NCI-H2196 (cell line): ENCODE measurements at regions not wholly inside any gene's neighbourhood (a gene's known extent, or its start where the extent isn't known, plus 50 kb on each side); places are given as distances from the start of the nearest gene placed in this dataset.

ENCODE experiments used
- DNase-seq: peaks from one replicate; lab custom pipeline; 2025; ENCODE audit not compliant: unreplicated experiment; lab: John Stamatoyannopoulos, UW

DNA sequence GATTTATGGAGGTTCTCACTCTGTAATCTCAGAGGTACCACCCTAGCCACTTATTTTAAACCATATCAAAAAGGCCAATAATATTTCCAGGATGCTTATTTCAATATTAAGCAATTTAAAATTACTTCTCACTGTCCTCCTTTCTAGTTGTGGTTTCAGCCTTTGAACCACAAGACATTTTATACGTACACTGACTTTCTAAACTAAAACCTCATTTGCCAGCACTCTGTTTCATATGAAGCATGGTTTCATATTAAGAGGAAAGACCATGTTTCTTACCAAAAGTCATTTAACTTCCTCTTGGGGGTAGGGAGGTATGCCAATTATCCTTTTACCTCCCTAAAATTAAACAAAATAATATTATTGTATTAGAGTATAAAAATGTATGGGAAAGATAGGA is 399.8 kb downstream of the CDH7 start:
- no peak for DNase-seq

GRCh38 chr18:66143029-66143428 is 392.2 kb downstream of the CDH7 start:
- no peak for DNase-seq

DNA sequence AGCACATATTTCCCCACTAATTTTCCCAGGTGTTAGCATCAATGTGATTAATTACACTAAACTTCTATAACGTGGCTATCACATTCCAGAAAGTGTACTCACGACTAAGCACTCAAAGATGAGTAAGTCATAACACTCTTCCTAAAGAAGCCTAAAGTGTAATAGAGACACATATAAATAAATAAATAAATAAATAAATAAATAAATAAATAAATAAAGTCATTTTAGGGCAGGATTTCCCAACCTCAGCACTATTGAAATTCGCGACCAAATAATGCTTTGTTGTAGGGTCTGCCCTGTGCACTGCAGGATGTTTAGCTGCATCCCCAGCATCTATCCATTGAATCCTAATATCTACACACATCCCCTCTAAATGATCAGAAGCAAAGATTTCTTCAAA is 390.9 kb downstream of the CDH7 start:
- DNase-seq = no peak

DNA sequence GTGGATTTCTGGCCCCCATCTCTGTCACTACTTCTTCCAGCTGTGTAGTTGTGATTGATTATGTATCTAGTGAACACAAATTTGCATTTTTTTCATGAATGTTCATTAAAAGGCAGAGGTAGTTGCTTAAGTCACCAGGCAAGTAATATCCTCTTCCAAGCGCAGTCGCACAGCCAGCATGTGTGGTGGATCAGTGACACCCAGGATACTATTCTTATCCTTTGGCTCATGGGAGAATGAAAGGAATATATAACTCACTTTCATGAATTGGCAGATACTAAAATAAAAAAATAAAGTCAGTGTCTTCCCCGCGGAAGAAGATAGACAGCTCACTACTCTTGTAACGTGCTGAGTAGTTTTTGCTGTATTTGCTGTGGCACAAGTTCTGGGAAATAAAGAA is 387.8 kb downstream of the CDH7 start:
- DNase-seq = no peak

DNA sequence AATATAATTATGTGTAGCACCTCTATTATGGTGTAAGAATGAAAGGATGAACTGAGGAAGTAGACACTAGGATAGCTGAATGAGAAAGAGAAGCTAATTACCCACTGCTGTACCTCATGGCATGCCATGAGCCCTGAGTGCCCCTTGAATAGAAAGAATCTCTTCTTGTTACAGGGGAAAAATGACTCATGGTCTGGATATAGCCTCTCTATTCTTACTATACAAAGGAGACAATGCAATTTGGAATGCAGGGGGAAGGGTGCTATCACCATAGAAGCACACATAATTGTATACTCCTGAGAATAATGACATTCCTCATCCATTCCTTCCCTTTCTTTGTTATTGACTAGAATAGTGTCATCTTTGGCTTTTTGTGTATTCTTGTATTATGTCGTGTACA is 385.2 kb downstream of the CDH7 start:
- DNase-seq = no peak

GRCh38 chr18:66129248-66129647 is 378.4 kb downstream of the CDH7 start:
- no peak for DNase-seq

DNA sequence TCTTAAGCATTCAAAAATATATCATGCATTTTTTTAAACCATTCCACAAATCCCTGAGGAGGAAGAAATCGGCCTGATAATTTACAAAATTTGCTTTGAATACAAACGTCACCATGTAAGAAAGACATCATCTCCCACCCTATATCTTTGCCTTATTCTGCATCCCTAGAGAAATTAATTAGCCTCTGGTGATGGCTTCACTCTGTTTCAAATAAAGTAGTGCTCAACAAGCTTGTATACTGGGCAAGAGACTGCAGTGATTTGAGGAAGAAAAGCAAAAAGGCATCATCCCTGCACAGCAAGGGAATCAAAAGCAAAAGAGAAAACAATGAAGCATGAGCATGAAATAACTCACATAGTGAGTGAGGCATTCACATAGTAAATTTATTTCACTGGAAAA is 375.5 kb downstream of the CDH7 start:
- no peak for DNase-seq

- no peak for DNase-seq
Observed at GRCh38 chr18:66124394-66124793, 373.6 kb downstream of the CDH7 start.

DNA sequence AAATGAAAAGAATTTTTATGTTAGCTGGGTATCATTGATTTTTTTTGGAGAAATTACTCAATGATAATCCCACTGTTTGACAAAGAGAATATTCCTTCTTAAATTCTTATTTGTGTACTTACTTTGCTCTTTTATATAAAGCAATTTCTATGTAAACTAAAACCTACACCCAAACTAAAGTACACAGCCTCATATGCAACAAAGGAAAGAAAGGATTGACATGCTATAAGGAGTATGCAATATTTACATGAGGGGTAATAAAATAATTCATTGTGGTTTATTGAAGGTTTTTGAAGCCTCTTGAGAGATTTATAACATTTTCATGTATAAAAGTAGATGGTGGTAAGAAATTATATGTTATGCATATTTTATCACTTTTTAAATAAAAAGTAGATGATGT is 368.5 kb downstream of the CDH7 start:
- DNase-seq = no peak

DNA sequence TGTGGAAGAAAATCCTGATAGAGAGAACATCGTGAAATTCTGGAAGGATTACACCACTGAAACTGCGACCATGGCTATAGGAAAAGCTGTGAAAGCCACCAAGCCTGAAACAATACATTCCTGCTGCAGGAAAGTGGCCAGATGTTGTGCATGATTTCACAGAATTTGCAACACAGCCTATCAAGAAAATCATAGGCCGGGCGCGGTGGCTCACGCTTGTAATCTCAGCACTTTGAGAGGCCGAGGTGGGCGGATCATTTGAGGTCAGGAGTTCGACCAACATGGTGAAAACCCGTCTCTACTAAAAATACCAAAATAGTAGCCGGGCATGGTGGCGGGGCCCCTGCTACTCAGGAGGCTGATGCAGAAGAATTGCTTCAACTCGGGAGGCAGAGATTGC is 360.2 kb downstream of the CDH7 start:
- DNase-seq = no peak

- no peak for DNase-seq
Observed at GRCh38 chr18:66110607-66111006, 359.8 kb downstream of the CDH7 start.

DNA sequence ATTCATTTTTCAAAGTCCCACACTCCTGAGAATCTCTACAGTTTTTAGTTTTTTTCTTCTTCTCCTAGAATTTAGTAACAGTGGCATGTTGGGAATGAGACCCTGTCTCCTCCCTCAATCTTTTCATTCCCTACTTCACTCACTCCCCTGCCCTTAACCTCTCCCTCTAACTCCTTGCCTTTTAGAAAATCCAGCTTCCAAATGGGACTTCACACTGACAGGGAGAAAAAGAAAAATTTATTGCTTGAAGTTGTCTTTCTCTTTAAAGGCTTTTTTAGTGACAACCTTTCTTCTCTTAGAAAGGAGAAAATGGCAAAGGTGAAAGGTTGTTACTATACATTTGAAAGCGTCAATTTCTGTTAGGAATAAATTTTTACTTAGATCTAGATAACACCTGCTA is 359.2 kb downstream of the CDH7 start:
- DNase-seq = no peak

GRCh38 chr18:66107546-66107945 is 356.7 kb downstream of the CDH7 start:
- no peak for DNase-seq

DNA sequence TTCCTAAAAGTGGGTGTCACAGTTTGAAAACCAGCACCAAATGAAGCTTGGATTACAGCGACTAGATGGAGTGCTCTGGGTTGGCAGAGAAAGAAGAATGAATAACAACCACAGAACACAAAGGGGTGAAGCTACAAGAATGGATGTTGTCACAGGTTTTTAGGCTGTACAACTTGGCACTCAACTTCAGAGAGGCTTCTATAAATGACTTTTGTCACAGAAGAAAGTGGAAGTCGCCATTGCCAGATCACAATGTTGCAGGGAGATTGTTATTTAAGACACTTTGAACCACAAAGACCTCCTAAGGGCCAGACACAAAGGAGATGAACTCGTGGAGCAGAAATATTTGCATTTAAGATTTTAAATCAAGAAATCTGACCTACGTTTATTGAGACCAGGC is 354.2 kb downstream of the CDH7 start:
- DNase-seq = no peak

DNA sequence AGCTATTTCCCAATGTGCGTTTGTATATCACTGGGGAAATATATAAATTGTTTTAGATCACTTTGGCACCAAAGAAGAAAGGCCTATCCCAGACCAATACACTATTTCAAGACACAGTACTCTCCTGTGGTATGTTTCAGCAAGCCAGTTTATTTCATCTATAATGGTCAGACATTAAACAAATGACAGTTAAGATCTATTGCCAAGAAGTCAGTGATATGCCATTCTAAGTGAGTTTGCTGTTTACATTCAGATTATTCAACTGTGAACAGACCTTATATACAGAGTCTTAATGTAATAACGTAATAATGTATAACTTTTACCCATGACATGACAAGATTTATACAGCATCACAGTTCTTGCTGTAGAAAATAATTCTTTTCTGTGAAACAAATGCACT is 352.7 kb downstream of the CDH7 start:
- no peak for DNase-seq

- DNase-seq = no peak
Observed at GRCh38 chr18:66083078-66083477, 332.3 kb downstream of the CDH7 start.

DNA sequence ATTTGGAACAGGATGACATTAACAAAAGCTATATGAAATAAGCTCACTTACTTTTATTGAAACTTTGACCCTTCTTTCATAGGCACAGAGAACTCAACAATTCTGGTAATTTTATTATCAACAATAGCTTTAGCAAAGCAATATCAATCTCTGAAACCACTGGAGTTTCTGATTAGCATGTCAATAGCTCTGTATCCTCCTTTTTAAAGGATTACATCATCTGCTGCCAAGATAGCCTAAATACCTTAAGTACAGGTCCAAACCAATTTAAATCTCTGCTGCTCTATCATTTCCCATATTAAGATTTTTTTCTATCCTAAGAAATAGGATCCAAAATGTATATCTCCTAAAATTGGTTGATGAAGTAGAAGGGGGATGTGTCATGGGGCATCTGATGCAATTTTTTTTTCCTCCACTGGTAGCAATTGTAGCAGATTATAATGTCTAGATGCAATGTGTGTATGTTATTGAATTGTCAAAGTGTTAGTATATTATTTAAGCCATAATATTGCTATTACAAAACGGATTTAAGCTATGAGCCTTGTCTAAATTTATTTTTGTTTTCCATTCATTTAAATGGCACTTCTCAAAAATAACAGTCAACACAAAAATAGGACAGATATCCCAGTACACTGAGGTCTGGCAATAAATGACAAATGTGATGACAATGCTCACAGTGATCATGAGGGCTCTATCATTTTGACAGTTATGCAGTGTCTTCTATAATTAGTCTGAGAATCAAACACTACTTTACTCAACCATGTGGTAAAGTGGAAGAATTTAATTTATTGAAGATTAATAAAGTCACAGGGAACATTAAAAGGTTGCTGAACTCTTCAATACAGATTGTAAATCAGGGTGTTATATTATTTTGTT is 328.4 kb downstream of the CDH7 start:
- DNase-seq = no peak

GRCh38 chr18:66077066-66077465 is 326.3 kb downstream of the CDH7 start:
- DNase-seq = no peak

GRCh38 chr18:66066191-66066590 is 315.4 kb downstream of the CDH7 start:
- DNase-seq = no peak

DNA sequence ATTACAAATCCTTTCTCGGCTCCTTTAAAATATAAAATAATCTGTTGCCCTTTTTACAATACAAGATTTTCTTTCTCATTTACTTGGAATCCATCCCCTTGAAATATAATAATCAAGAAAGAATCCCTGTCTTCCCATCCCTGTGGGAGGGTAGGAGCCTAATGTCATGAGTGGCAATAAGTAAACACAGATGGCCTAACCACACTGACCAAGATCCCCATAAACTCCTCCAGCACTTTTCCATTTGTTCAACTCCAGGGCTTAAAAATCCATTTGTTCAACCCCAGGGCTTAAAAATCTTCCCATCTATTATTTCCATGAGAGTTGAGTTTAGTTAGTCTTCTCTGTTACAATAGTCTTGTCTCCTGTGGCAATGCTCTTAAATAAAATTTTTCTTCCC is 297.6 kb downstream of the CDH7 start:
- no peak for DNase-seq

DNA sequence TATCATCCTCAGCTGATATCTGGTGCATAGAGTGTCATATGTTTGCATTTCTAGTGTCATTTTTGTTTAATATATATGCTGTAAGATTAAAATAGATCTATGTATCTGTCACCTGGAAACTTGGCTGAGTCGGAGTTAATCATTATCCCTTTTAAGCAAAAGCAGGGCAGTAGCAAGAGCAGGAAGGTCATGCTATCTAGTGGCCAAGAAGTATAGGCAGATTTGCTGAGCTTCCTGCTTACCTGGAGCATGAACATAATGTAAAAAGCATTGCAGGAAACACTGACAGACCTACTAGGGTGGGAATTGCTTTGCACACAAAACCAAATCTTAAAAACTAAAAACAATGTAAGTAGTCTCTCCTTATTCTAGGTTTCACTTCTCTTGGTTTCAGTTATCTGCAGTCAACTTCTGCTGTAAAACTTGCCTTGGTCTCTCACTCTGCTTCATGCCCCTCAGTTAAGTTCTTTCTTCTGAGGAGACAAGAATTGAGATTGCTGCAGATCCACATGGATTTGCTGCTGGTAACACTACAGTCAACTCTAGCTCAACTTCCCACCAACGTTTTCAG is 295.3 kb downstream of the CDH7 start:
- DNase-seq = no peak

DNA sequence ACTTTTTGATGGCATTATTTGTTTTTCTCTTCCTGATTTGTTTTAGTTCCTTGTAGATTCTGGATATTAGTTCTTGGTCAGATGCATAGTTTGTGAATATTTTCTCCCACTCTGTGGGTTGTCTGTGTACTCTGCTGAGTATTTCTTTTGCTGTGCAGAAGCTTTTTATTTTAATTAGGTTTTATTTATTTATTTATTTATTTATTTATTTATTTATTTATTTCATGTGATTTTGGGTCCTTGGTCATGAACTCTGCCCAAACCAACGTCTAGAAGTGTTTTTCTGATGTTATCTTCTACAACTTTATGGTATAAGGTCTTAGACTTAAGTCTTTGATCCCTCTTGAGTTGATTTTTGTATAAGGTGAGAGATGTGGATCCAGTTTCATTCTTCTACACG is 292.2 kb downstream of the CDH7 start:
- DNase-seq = no peak

- no peak for DNase-seq
Observed at GRCh38 chr18:66013969-66014368, 263.2 kb downstream of the CDH7 start.
